ENCODE measurements at regions not wholly inside any gene's neighbourhood (a gene's known extent, or its start where the extent isn't known, plus 50 kb on each side); places are given as distances from the start of the nearest gene placed in this dataset.

- no peak for ATAC-seq
- Histone ChIP-seq H3K4me1 (no peaks in the 10 kb centered on the region), H3K36me3 (no peaks in the 10 kb centered on the region), H3K4me3 (no peak overlapping the region), H3K27me3 (no peaks in the 10 kb centered on the region), H3K9me3 (no peaks in the 10 kb centered on the region), H3K27ac (no peak overlapping the region)
- intact Hi-C loops (cut with DNase I): no loop called here
- TF ChIP-seq CTCF (IDR thresholded peaks at IDR 0.05): no peak
- no peak for DNase-seq
Observed at GRCh38 chr11:28615542-28615941, 507.4 kb downstream of the METTL15 start.

- no peak for ATAC-seq
- DNase-seq: peak in 1 of 4 donors; percentile 37
- no peaks in the 10 kb centered on the region for H3K27me3 ChIP-seq
- peaks cover 0 to 2% of the 10 kb centered on the region in 2 donors for H3K9me3 ChIP-seq
- H3K4me1 ChIP-seq: no peaks in the 10 kb centered on the region
- no peak overlapping the region for H3K4me3 ChIP-seq
- no peak for TF ChIP-seq CTCF (IDR thresholded peaks at IDR 0.05)
- intact Hi-C loops (cut with DNase I): no loop called here
- no peaks in the 10 kb centered on the region for H3K36me3 ChIP-seq
- no peak overlapping the region for H3K27ac ChIP-seq
Observed at GRCh38 chr11:28606930-28607329, 498.7 kb downstream of the METTL15 start.

- Histone ChIP-seq H3K27ac (no peak overlapping the region), H3K27me3 (no peaks in the 10 kb centered on the region), H3K9me3 (peaks cover 0 to 2% of the 10 kb centered on the region in 2 donors), H3K4me3 (no peak overlapping the region), H3K36me3 (no peaks in the 10 kb centered on the region), H3K4me1 (no peaks in the 10 kb centered on the region)
- ATAC-seq (no peak), DNase-seq (no peak)
- no peak for TF ChIP-seq CTCF (IDR thresholded peaks at IDR 0.05)
- intact Hi-C loops (cut with DNase I): no loop called here
Observed at GRCh38 chr11:28599656-28600055, 491.5 kb downstream of the METTL15 start.

- no peak overlapping the region for H3K4me3 ChIP-seq
- intact Hi-C loops (cut with DNase I): no loop called here
- ATAC-seq (no peak), DNase-seq (no peak)
- H3K9me3 ChIP-seq: peaks cover 0 to 2% of the 10 kb centered on the region in 2 donors
- no peaks in the 10 kb centered on the region for H3K27me3 ChIP-seq
- H3K36me3 ChIP-seq: no peaks in the 10 kb centered on the region
- no peak overlapping the region for H3K27ac ChIP-seq
- no peak for TF ChIP-seq CTCF (IDR thresholded peaks at IDR 0.05)
- no peaks in the 10 kb centered on the region for H3K4me1 ChIP-seq
Observed at GRCh38 chr11:28598531-28598930, 490.3 kb downstream of the METTL15 start.

- no peaks in the 10 kb centered on the region for H3K9me3 ChIP-seq
- intact Hi-C loops (cut with DNase I): no loop called here
Observed at GRCh38 chr11:28596816-28597215, 488.6 kb downstream of the METTL15 start.

More at GRCh38 chr11:28596816-28597215, 488.6 kb downstream of the METTL15 start:
- H3K27ac ChIP-seq: no peak overlapping the region
- H3K27me3 ChIP-seq: no peaks in the 10 kb centered on the region
- H3K36me3 ChIP-seq: no peaks in the 10 kb centered on the region
- DNase-seq (no peak), ATAC-seq (no peak)
- no peak for TF ChIP-seq CTCF (IDR thresholded peaks at IDR 0.05)
- H3K4me3 ChIP-seq: no peak overlapping the region
- H3K4me1 ChIP-seq: no peaks in the 10 kb centered on the region

Data from left lung (tissue), 4 donors.